ENCODE measurements at regions not wholly inside any gene's neighbourhood (a gene's known extent, or its start where the extent isn't known, plus 50 kb on each side); places are given as distances from the start of the nearest gene placed in this dataset.

- no peak for TF ChIP-seq CTCF (conservative IDR thresholded peaks at IDR 0.05; ENCODE audit: low read length)
- no peak for TF ChIP-seq EZH2phosphoT487 (IDR thresholded peaks at IDR 0.05; ENCODE audit: borderline replicate concordance)
Observed at GRCh38 chr9:135305546-135306180, 173.9 kb upstream of the PPP1R26 start.

Data from Loucy (cell line).